GM21825 (cell line): ENCODE measurements at regions not wholly inside any gene's neighbourhood (a gene's known extent, or its start where the extent isn't known, plus 50 kb on each side); places are given as distances from the start of the nearest gene placed in this dataset.
"Not testable (repeated sequence)": the region's sequence is repeated elsewhere in the genome, so short reads cannot be mapped to it uniquely, and the experiment has no call there.

Source experiments
- ATAC-seq: cut with Tn5 transposase; IDR thresholded peaks from one replicate; pipeline ENCODE4 v1.9.1; 2021; ENCODE audit warnings: mild to moderate bottlenecking, moderate library complexity; ENCODE audit not compliant: unreplicated experiment

GRCh38 chr14:82642425-82642824 lies 1108.8 kb upstream of the SEL1L start:
- no peak for ATAC-seq

GRCh38 chr14:82647088-82647810 lies 1113.6 kb upstream of the SEL1L start:
- no peak for ATAC-seq

- ATAC-seq, result no peak
Observed at GRCh38 chr14:82655770-82656169, 1122.1 kb upstream of the SEL1L start.

GRCh38 chr14:82657186-82657675 lies 1123.6 kb upstream of the SEL1L start:
- ATAC-seq, result no peak

GRCh38 chr14:82661258-82661657 lies 1127.6 kb upstream of the SEL1L start:
- no peak for ATAC-seq

- no peak for ATAC-seq
Observed at GRCh38 chr14:82667006-82667405, 1133.4 kb upstream of the SEL1L start.

- ATAC-seq, result no peak
Observed at GRCh38 chr14:82667501-82667900, 1133.8 kb upstream of the SEL1L start.

- no peak for ATAC-seq
Observed at GRCh38 chr14:82676403-82676802, 1142.8 kb upstream of the SEL1L start.

GRCh38 chr14:82689948-82690347 lies 1156.3 kb upstream of the SEL1L start:
- ATAC-seq, result no peak

GRCh38 chr14:82691191-82691590 lies 1157.5 kb upstream of the SEL1L start:
- ATAC-seq, result not testable (repeated sequence)

GRCh38 chr14:82694820-82695219 lies 1161.2 kb upstream of the SEL1L start:
- ATAC-seq, result no peak

GRCh38 chr14:82704218-82704617 lies 1170.6 kb upstream of the SEL1L start:
- ATAC-seq, result no peak

GRCh38 chr14:82710267-82710841 lies 1176.7 kb upstream of the SEL1L start:
- ATAC-seq, result no peak

GRCh38 chr14:82719617-82720016 lies 1186.0 kb upstream of the SEL1L start:
- ATAC-seq, result no peak

- no peak for ATAC-seq
Observed at GRCh38 chr14:82720431-82720830, 1186.8 kb upstream of the SEL1L start.

GRCh38 chr14:82720946-82721345 lies 1187.3 kb upstream of the SEL1L start:
- no peak for ATAC-seq

GRCh38 chr14:82724316-82724715 lies 1190.7 kb upstream of the SEL1L start:
- ATAC-seq, result no peak

GRCh38 chr14:82725213-82725612 lies 1191.6 kb upstream of the SEL1L start:
- no peak for ATAC-seq

- ATAC-seq, result no peak
Observed at GRCh38 chr14:82731526-82731925, 1197.9 kb upstream of the SEL1L start.

- no peak for ATAC-seq
Observed at GRCh38 chr14:82740547-82740946, 1206.9 kb upstream of the SEL1L start.

GRCh38 chr14:82755476-82755875 lies 1221.8 kb upstream of the SEL1L start:
- ATAC-seq, result no peak

GRCh38 chr14:82755923-82756322 lies 1222.3 kb upstream of the SEL1L start:
- ATAC-seq, result no peak

- ATAC-seq, result no peak
Observed at GRCh38 chr14:82757776-82758175, 1224.1 kb upstream of the SEL1L start.
